Bronchial epithelial cell (primary cell): ENCODE measurements at regions not wholly inside any gene's neighbourhood (a gene's known extent, or its start where the extent isn't known, plus 50 kb on each side); places are given as distances from the start of the nearest gene placed in this dataset.
"Not testable (repeated sequence)": the region's sequence is repeated elsewhere in the genome, so short reads cannot be mapped to it uniquely, and the experiment has no call there.

ENCODE experiments used
- DNase-seq: peaks from one replicate; pipeline ENCODE4 v3.0.0-alpha.2; 2010; ENCODE audit warnings: low read depth
- FAIRE-seq: peaks from 2 replicates; lab custom pipeline; 2011; peaks lifted over from hg19 to GRCh38; lab: Jason Lieb, UNC
- H3K27me3 ChIP-seq: 2 replicates; pipeline ENCODE4 v1.5.1; 2011; ENCODE audit warnings: low read length; ENCODE audit not compliant: control insufficient read depth, insufficient read depth
- H3K36me3 ChIP-seq: 2 replicates; pipeline ENCODE4 v1.5.1; 2011; ENCODE audit warnings: low read length; ENCODE audit not compliant: control insufficient read depth, insufficient read depth
- H3K4me3 ChIP-seq: 2 replicates; pipeline ENCODE4 v1.5.1; 2011; ENCODE audit warnings: mild to moderate bottlenecking, low read depth, low read length, control low read depth
- TF ChIP-seq, protein P1 (sequence below): IDR thresholded peaks from 2 replicates; pipeline ENCODE4 v1.5.1; 2011; ENCODE audit warnings: mild to moderate bottlenecking, moderate library complexity, low read length, control low read depth, inconsistent platforms; ENCODE audit not compliant: insufficient read depth, severe bottlenecking

DNA sequence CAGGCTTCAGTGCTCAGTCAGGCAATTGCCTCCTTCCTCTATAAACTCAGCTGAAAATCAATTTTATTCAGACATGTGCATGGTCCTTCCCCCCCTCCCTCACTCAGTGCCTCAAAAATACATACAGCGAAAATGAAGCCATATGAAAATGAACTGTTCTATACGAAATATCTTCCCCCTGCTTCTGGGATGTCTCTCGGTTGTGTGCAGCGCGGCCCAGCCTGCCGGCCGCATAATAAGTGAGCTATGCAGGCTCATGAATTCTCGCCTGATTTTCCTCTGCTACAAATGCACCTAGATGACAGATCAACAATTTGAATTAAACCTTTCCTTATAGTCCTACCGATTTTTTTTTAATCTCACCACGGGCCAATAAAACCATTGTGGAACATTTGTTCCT, 252.9 kb downstream of the CRLF2 start:
- Histone ChIP-seq H3K36me3 (no peaks in the 10 kb centered on the region), H3K4me3 (no peak overlapping the region), H3K27me3 (no peaks in the 10 kb centered on the region)
- FAIRE-seq (no peak), DNase-seq (no peak)
- TF ChIP-seq, protein P1, sequence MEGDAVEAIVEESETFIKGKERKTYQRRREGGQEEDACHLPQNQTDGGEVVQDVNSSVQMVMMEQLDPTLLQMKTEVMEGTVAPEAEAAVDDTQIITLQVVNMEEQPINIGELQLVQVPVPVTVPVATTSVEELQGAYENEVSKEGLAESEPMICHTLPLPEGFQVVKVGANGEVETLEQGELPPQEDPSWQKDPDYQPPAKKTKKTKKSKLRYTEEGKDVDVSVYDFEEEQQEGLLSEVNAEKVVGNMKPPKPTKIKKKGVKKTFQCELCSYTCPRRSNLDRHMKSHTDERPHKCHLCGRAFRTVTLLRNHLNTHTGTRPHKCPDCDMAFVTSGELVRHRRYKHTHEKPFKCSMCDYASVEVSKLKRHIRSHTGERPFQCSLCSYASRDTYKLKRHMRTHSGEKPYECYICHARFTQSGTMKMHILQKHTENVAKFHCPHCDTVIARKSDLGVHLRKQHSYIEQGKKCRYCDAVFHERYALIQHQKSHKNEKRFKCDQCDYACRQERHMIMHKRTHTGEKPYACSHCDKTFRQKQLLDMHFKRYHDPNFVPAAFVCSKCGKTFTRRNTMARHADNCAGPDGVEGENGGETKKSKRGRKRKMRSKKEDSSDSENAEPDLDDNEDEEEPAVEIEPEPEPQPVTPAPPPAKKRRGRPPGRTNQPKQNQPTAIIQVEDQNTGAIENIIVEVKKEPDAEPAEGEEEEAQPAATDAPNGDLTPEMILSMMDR: no peak

DNA sequence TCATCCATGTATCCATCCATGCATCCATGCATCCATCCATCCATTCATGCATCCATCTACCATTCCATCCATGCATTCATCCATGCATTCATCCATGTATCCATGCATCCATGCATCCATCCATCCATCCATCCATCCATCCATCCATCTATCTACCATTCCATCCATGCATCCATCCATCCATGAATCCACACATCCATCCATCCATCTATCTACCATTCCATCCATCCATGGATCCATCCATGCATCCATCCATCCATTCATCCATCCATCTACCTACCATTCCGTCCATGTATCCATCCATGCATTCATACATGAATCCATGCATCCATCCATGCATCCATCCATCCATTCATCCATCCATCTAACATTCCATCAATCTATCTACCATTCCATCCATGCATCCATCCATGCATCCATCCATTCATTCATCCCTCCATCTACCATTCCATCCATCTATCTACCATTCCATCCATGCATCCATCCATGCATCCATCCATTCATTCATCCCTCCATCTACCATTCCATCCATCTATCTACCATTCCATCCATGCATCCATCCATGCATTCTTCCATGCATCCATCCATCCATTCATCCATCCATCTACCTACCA, 257.2 kb downstream of the CRLF2 start:
- FAIRE-seq, H3K36me3 ChIP-seq, H3K27me3 ChIP-seq, DNase-seq, H3K4me3 ChIP-seq: not testable (repeated sequence)

DNA sequence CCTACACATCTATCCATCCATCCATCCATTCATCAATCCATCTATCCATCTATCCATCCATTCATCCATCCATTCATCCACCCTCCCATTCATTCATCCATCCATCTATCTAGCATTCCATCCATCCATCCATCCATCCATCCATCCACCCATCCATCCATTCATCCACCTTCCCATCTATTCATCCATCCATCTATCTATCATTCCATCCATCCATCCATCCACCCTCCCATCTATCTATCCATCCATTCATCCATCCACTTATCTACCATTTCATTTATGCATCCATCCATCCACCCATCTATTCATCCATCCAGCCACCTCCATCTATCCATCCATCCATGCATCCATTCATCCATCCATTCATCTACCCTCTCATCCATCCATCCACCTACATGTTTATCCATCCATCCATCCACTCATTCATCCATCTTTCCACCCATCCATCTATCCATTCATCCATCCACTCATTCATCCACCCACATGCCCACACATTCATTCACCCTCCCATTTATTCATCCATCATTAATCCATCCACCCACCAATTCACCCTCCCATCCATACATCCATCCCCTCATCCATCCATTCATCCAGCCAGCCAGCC, 258.5 kb downstream of the CRLF2 start:
- DNase-seq (no peak), FAIRE-seq (no peak)
- Histone ChIP-seq H3K36me3 (no peaks in the 10 kb centered on the region), H3K27me3 (no peaks in the 10 kb centered on the region), H3K4me3 (no peak overlapping the region)
- TF ChIP-seq, protein P1: no peak

DNA sequence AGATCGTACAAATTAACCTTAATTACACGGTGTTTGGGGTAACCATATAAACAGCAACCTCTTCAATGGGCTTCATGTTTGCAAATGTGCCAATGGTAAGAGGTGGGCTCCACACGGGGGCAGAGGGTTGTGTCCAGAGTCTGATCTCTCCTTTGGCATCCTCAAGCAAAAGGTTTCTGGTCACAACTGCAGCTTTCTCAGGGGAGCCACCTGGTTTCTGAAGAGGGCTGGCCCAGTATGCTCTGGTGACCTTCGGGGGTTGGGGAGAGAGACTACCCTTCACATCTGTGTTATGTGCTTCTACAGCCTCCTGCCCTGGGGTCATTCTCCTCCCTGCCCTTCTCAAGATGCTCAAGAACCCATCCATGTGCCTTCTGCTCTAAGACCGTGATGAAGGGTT, 259.6 kb downstream of the CRLF2 start:
- no peak for DNase-seq
- Histone ChIP-seq H3K36me3 (no peaks in the 10 kb centered on the region), H3K27me3 (no peaks in the 10 kb centered on the region), H3K4me3 (no peak overlapping the region)
- FAIRE-seq: no peak
- TF ChIP-seq, protein P1: no peak

DNA sequence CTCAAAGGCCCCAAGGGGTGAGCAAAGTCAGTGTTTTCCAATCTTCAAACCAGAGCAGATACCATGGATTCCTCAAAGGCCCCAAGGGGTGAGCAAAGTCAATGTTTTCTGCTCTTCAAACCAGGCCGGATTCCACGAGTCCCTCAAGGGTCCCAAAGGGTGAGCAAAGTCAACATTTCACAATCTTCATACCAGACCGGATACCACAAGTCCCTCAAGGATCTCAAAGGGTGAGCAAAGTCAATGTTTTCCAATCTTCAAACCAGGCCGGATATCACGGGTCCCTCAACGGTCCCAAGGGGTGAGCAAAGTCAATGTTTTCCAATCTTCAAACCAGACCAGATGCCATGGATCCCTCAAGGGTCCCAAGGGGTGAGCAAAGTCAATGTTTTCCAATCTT, 265.2 kb downstream of the CRLF2 start:
- not testable (repeated sequence) for FAIRE-seq, H3K4me3 ChIP-seq, DNase-seq, H3K27me3 ChIP-seq, H3K36me3 ChIP-seq

DNA sequence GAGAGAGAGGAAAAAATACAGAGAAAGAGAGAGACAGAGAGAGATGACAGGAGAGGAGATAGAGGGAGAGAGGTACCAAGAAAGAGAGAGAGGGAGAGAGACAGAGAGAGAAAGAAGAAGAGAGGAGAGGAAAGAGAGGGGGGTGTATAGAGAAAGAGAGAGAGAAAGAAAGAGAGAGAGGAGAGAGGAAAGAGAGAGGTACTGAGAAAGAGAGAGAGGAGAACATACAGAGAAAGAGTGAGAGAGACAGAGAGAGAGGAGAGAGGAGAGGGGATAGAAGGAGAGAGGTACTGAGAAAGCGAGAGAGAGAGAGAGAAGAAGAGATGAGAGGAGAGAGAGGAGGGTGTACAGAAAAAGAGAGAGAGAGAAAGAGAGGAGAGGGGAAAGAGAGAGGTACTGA, 269.4 kb downstream of the CRLF2 start:
- Histone ChIP-seq H3K4me3 (no peak overlapping the region), H3K36me3 (no peaks in the 10 kb centered on the region), H3K27me3 (no peaks in the 10 kb centered on the region)
- TF ChIP-seq, protein P1: no peak
- FAIRE-seq: no peak
- no peak for DNase-seq

DNA sequence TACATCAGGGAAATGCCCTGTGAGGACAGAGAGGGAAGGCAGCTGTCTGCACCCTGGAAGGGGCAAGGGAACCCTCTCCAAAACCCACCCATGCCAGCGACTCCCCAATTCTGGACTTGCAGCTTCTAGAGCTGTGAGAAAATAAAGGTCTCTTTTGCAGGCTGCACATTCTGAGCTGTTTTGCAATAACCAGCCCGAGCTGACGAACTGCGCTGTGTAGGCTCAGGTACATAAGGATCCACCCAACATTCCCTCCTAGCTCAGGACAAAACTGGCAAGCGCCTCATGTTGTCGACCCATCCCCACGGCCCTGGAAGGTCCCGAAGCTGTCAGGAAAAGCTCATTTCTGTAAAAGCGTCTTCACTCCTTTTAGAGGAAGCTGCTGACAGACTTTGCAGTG, 271.8 kb downstream of the CRLF2 start:
- TF ChIP-seq, protein P1: no peak
- H3K36me3 ChIP-seq: no peaks in the 10 kb centered on the region
- DNase-seq (no peak), FAIRE-seq (no peak)
- H3K4me3 ChIP-seq: no peak overlapping the region
- no peaks in the 10 kb centered on the region for H3K27me3 ChIP-seq
